Suprapubic skin (tissue), 4 donors: ENCODE measurements at regions not wholly inside any gene's neighbourhood (a gene's known extent, or its start where the extent isn't known, plus 50 kb on each side); places are given as distances from the start of the nearest gene placed in this dataset.

Source experiments
- DNase-seq, 2 donors: peaks; one replicate each; pipeline ENCODE4 v3.0.0-alpha.2; 2019; ENCODE audit warnings: low spot score in 2 of 2
- H3K27ac ChIP-seq: fragments of 200-600 bp; sonication (generic); one replicate; pipeline ENCODE4 v1.5.1; 2019
- H3K27me3 ChIP-seq: fragments of 200-600 bp; sonication (generic); one replicate; pipeline ENCODE4 v1.5.1; 2019
- H3K36me3 ChIP-seq: fragments of 200-600 bp; sonication (generic); one replicate; pipeline ENCODE4 v1.5.1; 2019
- H3K4me1 ChIP-seq: fragments of 200-600 bp; sonication (generic); one replicate; pipeline ENCODE4 v1.5.1; 2019
- H3K4me3 ChIP-seq: fragments of 200-600 bp; sonication (generic); one replicate; pipeline ENCODE4 v1.5.1; 2019; ENCODE audit warnings: mild to moderate bottlenecking
- H3K9me3 ChIP-seq: fragments of 200-600 bp; sonication (generic); one replicate; pipeline ENCODE4 v1.5.1; 2019
- CTCF ChIP-seq, 2 donors: fragments of 200-600 bp in 1 of 2; fragments of 450-650 bp in 1 of 2; sonication (generic) in 1 of 2; IDR thresholded peaks; one replicate each; pipeline ENCODE4 v1.5.1; 2016 to 2019; ENCODE audit warnings: antibody characterized with exemption in 2 of 2, mild to moderate bottlenecking in 1 of 2, moderate library complexity in 1 of 2
- EP300 ChIP-seq: sonication (generic); formaldehyde crosslinking; IDR thresholded peaks from one replicate; pipeline ENCODE4 v1.6.1; 2017; ENCODE audit warnings: antibody characterized with exemption
- POLR2A ChIP-seq, 2 donors: fragments of 450-650 bp; IDR thresholded peaks; one replicate each; pipeline ENCODE4 v1.6.1; 2017; ENCODE audit warnings: antibody characterized with exemption in 2 of 2, mild to moderate bottlenecking in 2 of 2, moderate library complexity in 2 of 2
- POLR2AphosphoS5 ChIP-seq, 3 donors: sonication (generic); formaldehyde crosslinking; IDR thresholded peaks; one replicate each; pipeline ENCODE4 v1.6.1; 2017; ENCODE audit warnings: antibody characterized with exemption in 3 of 3
- WGBS: methylation state at CpG from one replicate; pipeline ENCODE4 v1.1.5; 2018; 5-methylcytosine and 5-hydroxymethylcytosine counted together

GRCh38 chr2:208552943-208553342 lies 146.4 kb downstream of the PTH2R start:
- Histone ChIP-seq H3K4me3 (no peak overlapping the region), H3K27me3 (no peaks in the 10 kb centered on the region), H3K36me3 (no peaks in the 10 kb centered on the region), H3K4me1 (no peaks in the 10 kb centered on the region), H3K9me3 (no peaks in the 10 kb centered on the region), H3K27ac (no peak overlapping the region)
- TF ChIP-seq EP300 (no peak), CTCF (IDR thresholded peaks at IDR 0.05) (no peak), POLR2A (IDR thresholded peaks at IDR 0.05) (no peak), POLR2AphosphoS5 (IDR thresholded peaks at IDR 0.05) (no peak)
- 100% methylated on average over 1 of the region's 1 CpG for WGBS
- no peak for DNase-seq

DNA sequence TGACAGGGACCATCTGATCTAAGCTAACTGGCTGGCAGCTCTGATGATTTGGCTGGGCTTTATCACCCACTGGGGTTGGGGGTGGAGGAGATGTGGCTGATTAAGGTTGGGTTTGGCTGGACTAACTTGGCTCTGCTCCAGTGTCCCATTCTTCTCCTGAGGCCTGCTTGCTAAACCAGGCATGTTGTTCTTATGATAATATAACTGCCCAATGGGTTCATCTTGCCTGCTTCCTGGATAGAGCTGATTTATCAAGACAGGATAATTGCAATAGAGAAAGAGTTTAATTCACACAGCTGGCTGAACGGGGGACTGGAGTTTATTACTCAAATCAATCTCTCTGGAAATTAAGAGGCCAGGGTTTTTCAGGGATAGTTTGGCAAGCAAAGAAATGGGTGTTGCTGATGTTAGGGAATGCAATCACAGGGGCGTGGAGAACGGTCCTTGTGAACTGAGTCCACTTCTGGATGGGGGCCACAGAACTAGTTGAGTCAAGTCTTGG lies 150.4 kb downstream of the PTH2R start:
- DNase-seq: no peak
- 47% methylated on average over 3 of the region's 3 CpGs for WGBS

DNA sequence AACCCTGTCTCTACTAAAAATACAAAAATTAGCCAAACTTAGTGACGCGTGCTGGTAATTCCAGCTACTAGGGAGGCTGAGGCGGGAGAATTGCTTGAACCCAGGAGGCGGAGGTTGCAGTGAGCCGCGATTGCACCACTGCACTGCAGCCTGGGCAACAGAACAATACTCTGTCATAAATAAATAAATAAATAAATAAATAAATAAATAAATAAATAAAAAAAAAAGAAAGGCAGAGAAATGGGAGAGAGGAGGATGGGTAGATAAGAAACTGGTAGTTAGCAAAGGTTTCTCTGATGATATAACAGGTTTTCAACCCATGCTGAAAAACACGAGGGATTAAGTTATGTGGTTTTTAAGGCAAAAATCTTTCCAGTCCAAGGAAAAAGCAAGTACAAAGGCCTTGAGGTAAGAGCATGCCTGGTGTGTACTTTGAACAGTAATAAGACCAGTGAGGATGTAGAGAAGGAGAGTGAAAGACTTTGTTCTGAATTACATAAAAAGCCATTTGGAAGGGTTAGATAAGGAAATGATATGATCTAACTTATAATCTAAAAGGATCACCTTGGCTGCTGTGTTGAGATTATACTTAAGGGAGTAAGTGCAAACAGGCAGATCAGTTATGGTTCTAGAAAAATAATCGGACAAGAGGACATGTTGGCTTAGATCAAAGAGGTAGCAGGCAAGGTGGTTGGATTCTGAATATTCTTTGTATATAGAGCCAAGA lies 159.3 kb downstream of the PTH2R start:
- WGBS: 93% methylated on average over 8 of the region's 8 CpGs
- Histone ChIP-seq H3K4me1 (no peaks in the 10 kb centered on the region), H3K4me3 (no peak overlapping the region), H3K9me3 (no peaks in the 10 kb centered on the region), H3K36me3 (no peaks in the 10 kb centered on the region), H3K27me3 (no peaks in the 10 kb centered on the region), H3K27ac (no peak overlapping the region)
- no peak for TF ChIP-seq POLR2A (IDR thresholded peaks at IDR 0.05)
- TF ChIP-seq EP300: no peak
- TF ChIP-seq POLR2AphosphoS5 (IDR thresholded peaks at IDR 0.05): no peak
- no peak for TF ChIP-seq CTCF (IDR thresholded peaks at IDR 0.05)
- no peak for DNase-seq

More for the DNA sequence above, 150.4 kb downstream of the PTH2R start:
- TF ChIP-seq POLR2AphosphoS5 (IDR thresholded peaks at IDR 0.05) (no peak), CTCF (IDR thresholded peaks at IDR 0.05) (no peak), EP300 (no peak), POLR2A (IDR thresholded peaks at IDR 0.05) (no peak)
- no peak overlapping the region for H3K4me3 ChIP-seq
- H3K9me3 ChIP-seq: no peaks in the 10 kb centered on the region
- no peak overlapping the region for H3K27ac ChIP-seq
- no peaks in the 10 kb centered on the region for H3K27me3 ChIP-seq
- no peaks in the 10 kb centered on the region for H3K36me3 ChIP-seq
- H3K4me1 ChIP-seq: no peaks in the 10 kb centered on the region

- no peak overlapping the region for H3K4me3 ChIP-seq
- H3K9me3 ChIP-seq: no peaks in the 10 kb centered on the region
- no peaks in the 10 kb centered on the region for H3K4me1 ChIP-seq
- no peak overlapping the region for H3K27ac ChIP-seq
- H3K36me3 ChIP-seq: no peaks in the 10 kb centered on the region
- DNase-seq: no peak
- no peaks in the 10 kb centered on the region for H3K27me3 ChIP-seq
- TF ChIP-seq CTCF (IDR thresholded peaks at IDR 0.05): no peak
- TF ChIP-seq POLR2AphosphoS5 (IDR thresholded peaks at IDR 0.05): no peak
- no peak for TF ChIP-seq EP300
- TF ChIP-seq POLR2A (IDR thresholded peaks at IDR 0.05): no peak
- WGBS: 80% methylated on average over 3 of the region's 3 CpGs
These were observed 161.6 kb downstream of the PTH2R start for GRCh38 chr2:208568203-208568602.

DNA sequence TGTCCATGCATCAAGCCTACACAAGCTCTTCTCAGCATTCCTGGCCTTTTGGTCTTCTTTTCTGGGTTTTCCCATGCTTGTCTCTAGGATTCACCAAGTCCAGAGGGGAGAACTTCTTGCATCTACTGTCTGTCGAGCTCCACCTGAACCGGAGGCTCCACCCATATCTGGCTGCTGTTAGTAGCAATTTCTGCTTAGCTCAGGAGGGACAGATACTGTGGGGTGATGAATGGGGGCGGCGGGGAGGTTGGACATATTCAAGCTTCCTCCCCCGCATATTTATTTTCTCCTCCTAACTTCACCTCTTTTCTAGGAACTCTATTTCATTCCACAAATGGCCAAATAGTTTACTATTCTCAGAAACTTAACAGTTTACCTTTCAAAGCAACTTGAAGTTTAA lies 163.5 kb downstream of the PTH2R start:
- TF ChIP-seq POLR2AphosphoS5 (IDR thresholded peaks at IDR 0.05) (no peak), POLR2A (IDR thresholded peaks at IDR 0.05) (no peak), CTCF (IDR thresholded peaks at IDR 0.05) (no peak), EP300 (no peak)
- DNase-seq: no peak
- H3K9me3 ChIP-seq: no peaks in the 10 kb centered on the region
- WGBS: 82% methylated on average over 5 of the region's 5 CpGs
- H3K27me3 ChIP-seq: no peaks in the 10 kb centered on the region
- no peaks in the 10 kb centered on the region for H3K4me1 ChIP-seq
- H3K27ac ChIP-seq: no peak overlapping the region
- no peak overlapping the region for H3K4me3 ChIP-seq
- H3K36me3 ChIP-seq: no peaks in the 10 kb centered on the region
